ENCODE measurements at regions not wholly inside any gene's neighbourhood (a gene's known extent, or its start where the extent isn't known, plus 50 kb on each side); places are given as distances from the start of the nearest gene placed in this dataset.

DNA sequence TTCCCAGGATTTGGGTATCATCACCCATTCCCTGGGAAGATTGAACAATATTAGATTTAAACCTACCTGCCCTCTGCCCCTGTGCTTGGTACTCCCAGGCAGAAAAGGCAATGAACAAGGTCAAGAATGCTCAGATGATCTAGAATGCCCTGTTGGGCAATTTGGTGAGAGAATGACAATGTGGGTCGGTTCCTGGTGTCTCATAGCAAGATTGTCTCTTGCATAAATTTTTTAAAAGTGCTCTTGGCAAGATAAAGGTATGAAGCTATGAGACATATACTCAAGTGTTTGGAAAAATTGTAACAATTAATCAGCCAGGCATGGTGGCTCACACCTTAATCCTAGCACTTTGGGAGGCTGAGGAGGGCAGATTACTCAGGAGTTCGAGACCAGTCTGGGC, 86.0 kb upstream of the OTX2 start:
- DNase-seq (ENCODE audit: low spot score in 2 of 2), result no peak
- no peaks in the 10 kb centered on the region for H3K4me1 ChIP-seq
- no peak for TF ChIP-seq CTCF (IDR thresholded peaks at IDR 0.05)
- WGBS, result 81% methylated on average over 2 of the region's 2 CpGs
- no peak overlapping the region for H3K4me3 ChIP-seq
- H3K9me3 ChIP-seq, result no peaks in the 10 kb centered on the region
- H3K27me3 ChIP-seq, result peaks cover 9% of the 10 kb centered on the region
- no peaks in the 10 kb centered on the region for H3K36me3 ChIP-seq
- no peak overlapping the region for H3K27ac ChIP-seq

DNA sequence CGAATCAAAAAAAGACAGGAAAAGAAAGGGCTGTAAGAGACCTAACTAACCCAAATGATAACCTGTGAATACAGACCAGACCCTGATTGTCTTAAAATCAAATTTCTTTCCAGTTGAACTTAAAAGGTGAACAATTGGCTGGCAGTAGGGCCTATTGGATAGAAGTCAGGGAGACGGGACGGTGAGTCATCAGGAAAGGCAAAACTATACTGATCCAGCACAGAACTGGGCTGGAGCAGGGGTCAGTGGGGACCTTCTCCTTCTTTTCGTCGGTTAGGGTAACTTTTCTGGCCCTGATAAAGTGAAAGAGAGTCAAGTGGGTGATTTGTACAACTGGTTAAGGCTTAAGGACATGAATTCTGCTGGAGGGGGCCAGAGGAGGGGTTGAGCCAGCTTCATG, 84.9 kb upstream of the OTX2 start:
- H3K4me3 ChIP-seq, result no peak overlapping the region
- WGBS, result 43% methylated on average over 5 of the region's 5 CpGs
- no peak overlapping the region for H3K27ac ChIP-seq
- H3K9me3 ChIP-seq, result no peaks in the 10 kb centered on the region
- H3K27me3 ChIP-seq, result peaks cover 9% of the 10 kb centered on the region
- no peaks in the 10 kb centered on the region for H3K4me1 ChIP-seq
- no peak for DNase-seq (ENCODE audit: low spot score in 2 of 2)
- H3K36me3 ChIP-seq, result no peaks in the 10 kb centered on the region
- TF ChIP-seq EP300 (IDR thresholded peaks at IDR 0.05) (no peak), POLR2A (IDR thresholded peaks at IDR 0.05) (no peak), POLR2AphosphoS5 (IDR thresholded peaks at IDR 0.05) (no peak), CTCF (IDR thresholded peaks at IDR 0.05) (no peak)

GRCh38 chr14:56894591-56894991, 84.3 kb upstream of the OTX2 start:
- Histone ChIP-seq H3K4me1 (no peaks in the 10 kb centered on the region), H3K27me3 (peaks cover 9% of the 10 kb centered on the region), H3K36me3 (no peaks in the 10 kb centered on the region), H3K27ac (no peak overlapping the region), H3K9me3 (no peaks in the 10 kb centered on the region), H3K4me3 (no peak overlapping the region)
- 60% methylated on average over 3 of the region's 3 CpGs for WGBS
- no peak for TF ChIP-seq EP300 (IDR thresholded peaks at IDR 0.05)
- no peak for TF ChIP-seq POLR2AphosphoS5 (IDR thresholded peaks at IDR 0.05)
- no peak for TF ChIP-seq POLR2A (IDR thresholded peaks at IDR 0.05)
- TF ChIP-seq CTCF (IDR thresholded peaks at IDR 0.05), result no peak
- no peak for DNase-seq (ENCODE audit: low spot score in 2 of 2)

- no peaks in the 10 kb centered on the region for H3K9me3 ChIP-seq
- DNase-seq (ENCODE audit: low spot score in 2 of 2), result no peak
Measured at GRCh38 chr14:56892959-56893358, 82.7 kb upstream of the OTX2 start.

GRCh38 chr14:56891226-56891625, 80.9 kb upstream of the OTX2 start:
- H3K27ac ChIP-seq, result no peak overlapping the region

More at GRCh38 chr14:56892959-56893358, 82.7 kb upstream of the OTX2 start:
- 25% methylated on average over 5 of the region's 5 CpGs for WGBS
- Histone ChIP-seq H3K4me1 (no peaks in the 10 kb centered on the region), H3K27me3 (peaks cover 9% of the 10 kb centered on the region), H3K36me3 (no peaks in the 10 kb centered on the region), H3K27ac (no peak overlapping the region), H3K4me3 (no peak overlapping the region)
- TF ChIP-seq POLR2AphosphoS5 (IDR thresholded peaks at IDR 0.05) (no peak), CTCF (IDR thresholded peaks at IDR 0.05) (no peak)

More at GRCh38 chr14:56891226-56891625, 80.9 kb upstream of the OTX2 start:
- H3K4me1 ChIP-seq, result no peaks in the 10 kb centered on the region
- no peak overlapping the region for H3K4me3 ChIP-seq
- H3K36me3 ChIP-seq, result no peaks in the 10 kb centered on the region
- no peak for DNase-seq (ENCODE audit: low spot score in 2 of 2)
- TF ChIP-seq POLR2A (IDR thresholded peaks at IDR 0.05) (no peak), EP300 (IDR thresholded peaks at IDR 0.05) (no peak), POLR2AphosphoS5 (IDR thresholded peaks at IDR 0.05) (no peak), CTCF (IDR thresholded peaks at IDR 0.05) (no peak)
- H3K9me3 ChIP-seq, result no peaks in the 10 kb centered on the region
- peaks cover 9% of the 10 kb centered on the region for H3K27me3 ChIP-seq

Data from suprapubic skin (tissue), 4 donors.